HEK293 (cell line): ENCODE measurements at regions not wholly inside any gene's neighbourhood (a gene's known extent, or its start where the extent isn't known, plus 50 kb on each side); places are given as distances from the start of the nearest gene placed in this dataset.

Source experiments
- CTCF ChIA-PET: fragments of 350-600 bp; formaldehyde crosslinking; extraction: SDS; loops from one replicate; lab custom pipeline; 2021; ENCODE audit warnings: antibody characterized with exemption; lab: Yijun Ruan, JAX
- POLR2A ChIA-PET: fragments of 300-600 bp; formaldehyde crosslinking; extraction: SDS; loops from one replicate; lab custom pipeline; 2020; ENCODE audit warnings: antibody characterized with exemption, inconsistent platforms; lab: Yijun Ruan, JAX
- H3K27ac ChIP-seq: fragments of 200-500 bp; sonication (Bioruptor generic); 2 replicates; pipeline ENCODE4 v1.5.1; 2014; ENCODE audit warnings: low read depth, low read length, control low read depth, inconsistent platforms; ENCODE audit errors: extremely low read depth
- H3K36me3 ChIP-seq, 2 experiments: fragments of 200-500 bp in 1 of 2; sonication (Bioruptor generic) in 1 of 2; 1 replicate in 1 of 2; 2 replicates in 1 of 2; pipeline ENCODE4 v1.5.1; 2014 to 2017; ENCODE audit warnings: inconsistent platforms in 2 of 2, low read length in 2 of 2; ENCODE audit not compliant: control insufficient read depth in 2 of 2, insufficient read depth in 1 of 2
- H3K4me1 ChIP-seq: fragments of 200-500 bp; sonication (Bioruptor generic); 2 replicates; pipeline ENCODE4 v1.5.1; 2014; ENCODE audit warnings: mild to moderate bottlenecking, low read length, inconsistent platforms; ENCODE audit not compliant: control insufficient read depth, insufficient read depth
- H3K4me3 ChIP-seq: 2 replicates; pipeline ENCODE4 v1.5.1; 2011; ENCODE audit warnings: low read depth, mild to moderate bottlenecking, control low read depth, low read length, moderate library complexity
- H3K9me3 ChIP-seq: fragments of 200-500 bp; sonication (Bioruptor generic); 2 replicates; pipeline ENCODE4 v1.5.1; 2014; ENCODE audit warnings: low read depth, low read length, inconsistent platforms; ENCODE audit not compliant: control insufficient read depth, insufficient read depth
- FEZF1 ChIP-seq: fragments of 450-650 bp; formaldehyde crosslinking; IDR thresholded peaks from 2 replicates; pipeline ENCODE4 v1.5.1; 2016; ENCODE audit warnings: missing biosample characterization, missing genetic modification characterization
- GFI1B ChIP-seq: fragments of 450-650 bp; formaldehyde crosslinking; IDR thresholded peaks from 2 replicates; pipeline ENCODE4 v1.5.1; 2016; ENCODE audit warnings: missing biosample characterization, missing genetic modification characterization
- GLIS1 ChIP-seq: fragments of 450-650 bp; formaldehyde crosslinking; IDR thresholded peaks from 2 replicates; pipeline ENCODE4 v1.5.1; 2016; ENCODE audit warnings: missing biosample characterization, missing genetic modification characterization
- HOXA7 ChIP-seq: sonication (generic); formaldehyde crosslinking; IDR thresholded peaks from 2 replicates; pipeline ENCODE4 v1.8.1; 2022; ENCODE audit warnings: missing genetic modification reagents, borderline replicate concordance
- IKZF3 ChIP-seq: fragments of 450-650 bp; IDR thresholded peaks from 2 replicates; pipeline ENCODE4 v1.5.0; 2018; ENCODE audit warnings: missing biosample characterization, mild to moderate bottlenecking, missing genetic modification characterization, moderate library complexity
- KLF10 ChIP-seq: fragments of 450-650 bp; IDR thresholded peaks from 2 replicates; pipeline ENCODE4 v1.5.1; 2018; ENCODE audit warnings: missing biosample characterization, mild to moderate bottlenecking, missing genetic modification characterization
- SALL2 ChIP-seq: fragments of 450-650 bp; formaldehyde crosslinking; IDR thresholded peaks from 2 replicates; pipeline ENCODE4 v1.5.0; 2017; ENCODE audit warnings: missing biosample characterization, mild to moderate bottlenecking, missing genetic modification characterization, borderline replicate concordance
- SP7 ChIP-seq: fragments of 450-650 bp; formaldehyde crosslinking; IDR thresholded peaks from 2 replicates; pipeline ENCODE4 v1.5.1; 2016; ENCODE audit warnings: missing biosample characterization, missing genetic modification characterization
- ZNF10 ChIP-seq: fragments of 450-650 bp; formaldehyde crosslinking; IDR thresholded peaks from 2 replicates; pipeline ENCODE4 v1.5.1; 2017; ENCODE audit warnings: missing biosample characterization, missing genetic modification characterization
- ZNF114 ChIP-seq: fragments of 450-650 bp; formaldehyde crosslinking; IDR thresholded peaks from 2 replicates; pipeline ENCODE4 v1.5.0; 2017; ENCODE audit warnings: missing biosample characterization, missing genetic modification characterization
- ZNF155 ChIP-seq: fragments of 450-650 bp; formaldehyde crosslinking; IDR thresholded peaks from 2 replicates; pipeline ENCODE4 v1.5.1; 2016; ENCODE audit warnings: missing biosample characterization, missing genetic modification characterization
- ZNF16 ChIP-seq: fragments of 450-650 bp; formaldehyde crosslinking; IDR thresholded peaks from 2 replicates; pipeline ENCODE4 v1.5.1; 2016; ENCODE audit warnings: low read depth, missing biosample characterization, missing genetic modification characterization
- ZNF174 ChIP-seq: fragments of 450-650 bp; formaldehyde crosslinking; IDR thresholded peaks from 2 replicates; pipeline ENCODE4 v1.5.0; 2017; ENCODE audit warnings: missing biosample characterization, mild to moderate bottlenecking, missing genetic modification characterization
- ZNF221 ChIP-seq: fragments of 450-650 bp; formaldehyde crosslinking; IDR thresholded peaks from 2 replicates; pipeline ENCODE4 v1.5.1; 2017; ENCODE audit warnings: missing biosample characterization, missing genetic modification characterization, borderline replicate concordance
- ZNF248 ChIP-seq: fragments of 450-650 bp; formaldehyde crosslinking; IDR thresholded peaks from 2 replicates; pipeline ENCODE4 v1.5.1; 2017; ENCODE audit warnings: missing biosample characterization, missing genetic modification characterization
- ZNF274 ChIP-seq, 2 experiments: fragments of 200-500 bp in 1 of 2; fragments of 450-650 bp in 1 of 2; sonication (Bioruptor generic) in 1 of 2; formaldehyde crosslinking in 1 of 2; IDR thresholded peaks; 2 replicates each; pipeline versions ENCODE4 v1.5.1 to v1.6.1; 2014 to 2016; ENCODE audit warnings: borderline replicate concordance in 1 of 2, inconsistent platforms in 1 of 2, low read length in 1 of 2, missing biosample characterization in 1 of 2, missing genetic modification characterization in 1 of 2
- ZNF404 ChIP-seq: fragments of 450-650 bp; formaldehyde crosslinking; IDR thresholded peaks from 2 replicates; pipeline ENCODE4 v1.5.1; 2017; ENCODE audit warnings: missing biosample characterization, missing genetic modification characterization
- ZNF548 ChIP-seq: fragments of 450-650 bp; formaldehyde crosslinking; IDR thresholded peaks from 2 replicates; pipeline ENCODE4 v1.5.1; 2016; ENCODE audit warnings: missing biosample characterization, missing genetic modification characterization
- ZNF571 ChIP-seq: fragments of 450-650 bp; formaldehyde crosslinking; IDR thresholded peaks from 2 replicates; pipeline ENCODE4 v1.5.0; 2017; ENCODE audit warnings: missing biosample characterization, missing genetic modification characterization
- ZNF610 ChIP-seq: fragments of 450-650 bp; formaldehyde crosslinking; IDR thresholded peaks from 2 replicates; pipeline ENCODE4 v1.5.1; 2016; ENCODE audit warnings: missing biosample characterization, missing genetic modification characterization, borderline replicate concordance
- ZNF629 ChIP-seq: fragments of 450-650 bp; formaldehyde crosslinking; IDR thresholded peaks from 2 replicates; pipeline ENCODE4 v1.5.1; 2017; ENCODE audit warnings: missing biosample characterization, missing genetic modification characterization
- ZNF670 ChIP-seq: fragments of 450-650 bp; formaldehyde crosslinking; IDR thresholded peaks from 2 replicates; pipeline ENCODE4 v1.5.1; 2016; ENCODE audit warnings: missing biosample characterization, missing genetic modification characterization, low read depth
- ZNF707 ChIP-seq: fragments of 450-650 bp; formaldehyde crosslinking; IDR thresholded peaks from 2 replicates; pipeline ENCODE4 v1.5.1; 2016; ENCODE audit warnings: missing biosample characterization, missing genetic modification characterization
- ZNF791 ChIP-seq: fragments of 450-650 bp; formaldehyde crosslinking; IDR thresholded peaks from 2 replicates; pipeline ENCODE4 v1.5.1; 2016; ENCODE audit warnings: missing biosample characterization, missing genetic modification characterization
- ZNF830 ChIP-seq: fragments of 450-650 bp; IDR thresholded peaks from 2 replicates; pipeline ENCODE4 v1.5.0; 2018; ENCODE audit warnings: missing biosample characterization, missing genetic modification characterization, low read depth, mild to moderate bottlenecking, moderate library complexity
- ZSCAN16 ChIP-seq: fragments of 450-650 bp; formaldehyde crosslinking; IDR thresholded peaks from 2 replicates; pipeline ENCODE4 v1.5.1; 2016; ENCODE audit warnings: missing biosample characterization, missing genetic modification characterization
- TF ChIP-seq, protein P1 (sequence below): fragments of 450-650 bp; formaldehyde crosslinking; IDR thresholded peaks from 2 replicates; pipeline ENCODE4 v1.5.1; 2016; ENCODE audit warnings: missing biosample characterization, missing genetic modification characterization
- TF ChIP-seq, protein P2 (sequence below): fragments of 450-650 bp; formaldehyde crosslinking; IDR thresholded peaks from 2 replicates; pipeline ENCODE4 v1.5.1; 2016; ENCODE audit warnings: missing biosample characterization, missing genetic modification characterization, low read depth
- TF ChIP-seq, protein P3 (sequence below): fragments of 450-650 bp; formaldehyde crosslinking; optimal IDR thresholded peaks from 2 replicates; pipeline ENCODE3; 2016; ENCODE audit warnings: missing biosample characterization, mild to moderate bottlenecking, missing genetic modification characterization
- TF ChIP-seq, protein P4 (sequence below): fragments of 450-650 bp; formaldehyde crosslinking; IDR thresholded peaks from 2 replicates; pipeline ENCODE4 v1.5.1; 2016; ENCODE audit warnings: missing biosample characterization, missing genetic modification characterization
- TF ChIP-seq, protein P5 (sequence below): fragments of 450-650 bp; formaldehyde crosslinking; IDR thresholded peaks from 2 replicates; pipeline ENCODE4 v1.5.1; 2016; ENCODE audit warnings: missing biosample characterization, missing genetic modification characterization
- TF ChIP-seq, protein P6 (sequence below): fragments of 450-650 bp; formaldehyde crosslinking; IDR thresholded peaks from 2 replicates; pipeline ENCODE4 v1.5.1; 2017; ENCODE audit warnings: missing biosample characterization, missing genetic modification characterization

DNA sequence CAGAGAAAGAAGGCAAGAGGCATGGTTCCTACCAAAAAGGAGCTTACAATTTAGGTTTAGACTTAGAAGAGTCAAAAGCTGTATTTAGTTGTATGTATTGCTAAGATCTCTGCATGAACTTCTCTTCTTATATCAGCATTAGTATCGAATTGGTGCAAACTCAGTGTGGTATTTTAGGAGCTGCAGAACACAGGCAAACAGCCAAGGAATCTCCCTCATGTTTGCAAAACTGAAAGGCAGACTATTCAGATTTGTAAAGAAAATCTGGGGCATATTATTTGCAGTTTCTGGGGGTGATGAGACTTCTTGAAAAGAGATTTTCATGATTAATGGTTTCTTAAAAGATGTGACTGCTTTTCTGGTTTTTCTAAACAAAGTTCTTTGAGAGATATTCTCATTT lies 252.7 kb downstream of the CEMIP2 start:
- POLR2A ChIA-PET, result no interaction called here
- CTCF ChIA-PET, result no interaction called here

DNA sequence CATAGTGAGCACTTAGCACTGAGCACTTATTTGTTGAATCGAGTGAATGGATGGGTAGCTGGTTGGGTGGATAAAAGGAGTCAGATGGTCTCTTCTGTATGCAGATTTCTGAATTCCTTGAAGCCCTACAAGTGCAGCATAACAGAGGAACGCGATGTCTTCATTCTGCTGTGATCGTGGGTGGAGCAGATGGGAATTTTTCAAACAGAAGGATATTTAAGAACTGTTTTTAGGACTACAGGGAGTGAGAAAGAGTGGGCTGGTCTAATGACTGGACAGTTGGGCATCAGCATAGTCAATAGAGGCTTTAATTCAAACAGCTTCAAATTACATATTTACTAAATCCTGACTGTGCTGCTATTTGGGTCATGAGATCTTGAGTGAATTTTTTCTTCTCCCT lies 253.2 kb downstream of the CEMIP2 start:
- ChIA-PET CTCF (no interaction called here), POLR2A (no interaction called here)
- H3K27ac ChIP-seq, result no peak overlapping the region
- no peaks in the 10 kb centered on the region for H3K9me3 ChIP-seq
- H3K4me1 ChIP-seq, result no peaks in the 10 kb centered on the region
- no peak overlapping the region for H3K4me3 ChIP-seq
- H3K36me3 ChIP-seq, result no peaks in the 10 kb centered on the region
- TF ChIP-seq GFI1B (tag by site-specific recombination) (no peak), HOXA7 (CRISPR knock-in tag) (no peak), ZNF174 (tag by site-specific recombination) (no peak), KLF10 (tag by site-specific recombination) (no peak), ZNF114 (tag by site-specific recombination) (no peak), GLIS1 (tag by site-specific recombination) (no peak), ZNF791 (no peak), IKZF3 (tag by site-specific recombination) (no peak), ZNF830 (no peak), SP7 (tag by site-specific recombination) (no peak), ZNF610 (tag by site-specific recombination) (no peak), ZNF571 (no peak)
- TF ChIP-seq, protein P1, sequence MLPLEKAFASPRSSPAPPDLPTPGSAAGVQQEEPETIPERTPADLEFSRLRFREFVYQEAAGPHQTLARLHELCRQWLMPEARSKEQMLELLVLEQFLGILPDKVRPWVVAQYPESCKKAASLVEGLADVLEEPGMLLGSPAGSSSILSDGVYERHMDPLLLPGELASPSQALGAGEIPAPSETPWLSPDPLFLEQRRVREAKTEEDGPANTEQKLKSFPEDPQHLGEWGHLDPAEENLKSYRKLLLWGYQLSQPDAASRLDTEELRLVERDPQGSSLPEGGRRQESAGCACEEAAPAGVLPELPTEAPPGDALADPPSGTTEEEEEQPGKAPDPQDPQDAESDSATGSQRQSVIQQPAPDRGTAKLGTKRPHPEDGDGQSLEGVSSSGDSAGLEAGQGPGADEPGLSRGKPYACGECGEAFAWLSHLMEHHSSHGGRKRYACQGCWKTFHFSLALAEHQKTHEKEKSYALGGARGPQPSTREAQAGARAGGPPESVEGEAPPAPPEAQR (tag by site-specific recombination), result no peak
- TF ChIP-seq, protein P2, sequence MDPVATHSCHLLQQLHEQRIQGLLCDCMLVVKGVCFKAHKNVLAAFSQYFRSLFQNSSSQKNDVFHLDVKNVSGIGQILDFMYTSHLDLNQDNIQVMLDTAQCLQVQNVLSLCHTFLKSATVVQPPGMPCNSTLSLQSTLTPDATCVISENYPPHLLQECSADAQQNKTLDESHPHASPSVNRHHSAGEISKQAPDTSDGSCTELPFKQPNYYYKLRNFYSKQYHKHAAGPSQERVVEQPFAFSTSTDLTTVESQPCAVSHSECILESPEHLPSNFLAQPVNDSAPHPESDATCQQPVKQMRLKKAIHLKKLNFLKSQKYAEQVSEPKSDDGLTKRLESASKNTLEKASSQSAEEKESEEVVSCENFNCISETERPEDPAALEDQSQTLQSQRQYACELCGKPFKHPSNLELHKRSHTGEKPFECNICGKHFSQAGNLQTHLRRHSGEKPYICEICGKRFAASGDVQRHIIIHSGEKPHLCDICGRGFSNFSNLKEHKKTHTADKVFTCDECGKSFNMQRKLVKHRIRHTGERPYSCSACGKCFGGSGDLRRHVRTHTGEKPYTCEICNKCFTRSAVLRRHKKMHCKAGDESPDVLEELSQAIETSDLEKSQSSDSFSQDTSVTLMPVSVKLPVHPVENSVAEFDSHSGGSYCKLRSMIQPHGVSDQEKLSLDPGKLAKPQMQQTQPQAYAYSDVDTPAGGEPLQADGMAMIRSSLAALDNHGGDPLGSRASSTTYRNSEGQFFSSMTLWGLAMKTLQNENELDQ, result no peak
- TF ChIP-seq, protein P3, sequence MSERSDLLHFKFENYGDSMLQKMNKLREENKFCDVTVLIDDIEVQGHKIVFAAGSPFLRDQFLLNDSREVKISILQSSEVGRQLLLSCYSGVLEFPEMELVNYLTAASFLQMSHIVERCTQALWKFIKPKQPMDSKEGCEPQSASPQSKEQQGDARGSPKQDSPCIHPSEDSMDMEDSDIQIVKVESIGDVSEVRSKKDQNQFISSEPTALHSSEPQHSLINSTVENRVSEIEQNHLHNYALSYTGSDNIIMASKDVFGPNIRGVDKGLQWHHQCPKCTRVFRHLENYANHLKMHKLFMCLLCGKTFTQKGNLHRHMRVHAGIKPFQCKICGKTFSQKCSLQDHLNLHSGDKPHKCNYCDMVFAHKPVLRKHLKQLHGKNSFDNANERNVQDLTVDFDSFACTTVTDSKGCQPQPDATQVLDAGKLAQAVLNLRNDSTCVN (tag by site-specific recombination), result no peak

More for the DNA sequence above, 252.7 kb downstream of the CEMIP2 start:
- Histone ChIP-seq H3K9me3 (no peaks in the 10 kb centered on the region), H3K36me3 (no peaks in the 10 kb centered on the region), H3K4me1 (no peaks in the 10 kb centered on the region), H3K4me3 (no peak overlapping the region), H3K27ac (no peak overlapping the region)
- TF ChIP-seq ZNF629 (tag by site-specific recombination) (no peak), ZNF155 (tag by site-specific recombination) (no peak), ZNF248 (tag by site-specific recombination) (no peak), ZNF10 (tag by site-specific recombination) (no peak), ZNF707 (tag by site-specific recombination) (no peak), FEZF1 (tag by site-specific recombination) (no peak), ZNF548 (tag by site-specific recombination) (no peak), ZNF174 (tag by site-specific recombination) (no peak), ZNF404 (tag by site-specific recombination) (no peak), ZNF16 (tag by site-specific recombination) (no peak), SALL2 (tag by site-specific recombination) (no peak), ZSCAN16 (tag by site-specific recombination) (no peak), ZNF221 (tag by site-specific recombination) (no peak), ZNF274 (IDR thresholded peaks at IDR 0.05; ENCODE audit: low read length) (no peak), ZNF274 (tag by site-specific recombination; IDR thresholded peaks at IDR 0.05; ENCODE audit: borderline replicate concordance) (no peak), ZNF670 (tag by site-specific recombination) (no peak)
- TF ChIP-seq, protein P4, sequence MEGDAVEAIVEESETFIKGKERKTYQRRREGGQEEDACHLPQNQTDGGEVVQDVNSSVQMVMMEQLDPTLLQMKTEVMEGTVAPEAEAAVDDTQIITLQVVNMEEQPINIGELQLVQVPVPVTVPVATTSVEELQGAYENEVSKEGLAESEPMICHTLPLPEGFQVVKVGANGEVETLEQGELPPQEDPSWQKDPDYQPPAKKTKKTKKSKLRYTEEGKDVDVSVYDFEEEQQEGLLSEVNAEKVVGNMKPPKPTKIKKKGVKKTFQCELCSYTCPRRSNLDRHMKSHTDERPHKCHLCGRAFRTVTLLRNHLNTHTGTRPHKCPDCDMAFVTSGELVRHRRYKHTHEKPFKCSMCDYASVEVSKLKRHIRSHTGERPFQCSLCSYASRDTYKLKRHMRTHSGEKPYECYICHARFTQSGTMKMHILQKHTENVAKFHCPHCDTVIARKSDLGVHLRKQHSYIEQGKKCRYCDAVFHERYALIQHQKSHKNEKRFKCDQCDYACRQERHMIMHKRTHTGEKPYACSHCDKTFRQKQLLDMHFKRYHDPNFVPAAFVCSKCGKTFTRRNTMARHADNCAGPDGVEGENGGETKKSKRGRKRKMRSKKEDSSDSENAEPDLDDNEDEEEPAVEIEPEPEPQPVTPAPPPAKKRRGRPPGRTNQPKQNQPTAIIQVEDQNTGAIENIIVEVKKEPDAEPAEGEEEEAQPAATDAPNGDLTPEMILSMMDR, result no peak
- TF ChIP-seq, protein P5, sequence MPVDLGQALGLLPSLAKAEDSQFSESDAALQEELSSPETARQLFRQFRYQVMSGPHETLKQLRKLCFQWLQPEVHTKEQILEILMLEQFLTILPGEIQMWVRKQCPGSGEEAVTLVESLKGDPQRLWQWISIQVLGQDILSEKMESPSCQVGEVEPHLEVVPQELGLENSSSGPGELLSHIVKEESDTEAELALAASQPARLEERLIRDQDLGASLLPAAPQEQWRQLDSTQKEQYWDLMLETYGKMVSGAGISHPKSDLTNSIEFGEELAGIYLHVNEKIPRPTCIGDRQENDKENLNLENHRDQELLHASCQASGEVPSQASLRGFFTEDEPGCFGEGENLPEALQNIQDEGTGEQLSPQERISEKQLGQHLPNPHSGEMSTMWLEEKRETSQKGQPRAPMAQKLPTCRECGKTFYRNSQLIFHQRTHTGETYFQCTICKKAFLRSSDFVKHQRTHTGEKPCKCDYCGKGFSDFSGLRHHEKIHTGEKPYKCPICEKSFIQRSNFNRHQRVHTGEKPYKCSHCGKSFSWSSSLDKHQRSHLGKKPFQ (tag by site-specific recombination), result no peak
- TF ChIP-seq, protein P6, sequence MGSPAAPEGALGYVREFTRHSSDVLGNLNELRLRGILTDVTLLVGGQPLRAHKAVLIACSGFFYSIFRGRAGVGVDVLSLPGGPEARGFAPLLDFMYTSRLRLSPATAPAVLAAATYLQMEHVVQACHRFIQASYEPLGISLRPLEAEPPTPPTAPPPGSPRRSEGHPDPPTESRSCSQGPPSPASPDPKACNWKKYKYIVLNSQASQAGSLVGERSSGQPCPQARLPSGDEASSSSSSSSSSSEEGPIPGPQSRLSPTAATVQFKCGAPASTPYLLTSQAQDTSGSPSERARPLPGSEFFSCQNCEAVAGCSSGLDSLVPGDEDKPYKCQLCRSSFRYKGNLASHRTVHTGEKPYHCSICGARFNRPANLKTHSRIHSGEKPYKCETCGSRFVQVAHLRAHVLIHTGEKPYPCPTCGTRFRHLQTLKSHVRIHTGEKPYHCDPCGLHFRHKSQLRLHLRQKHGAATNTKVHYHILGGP (tag by site-specific recombination), result no peak
